Caco-2 (cell line): ENCODE measurements at regions not wholly inside any gene's neighbourhood (a gene's known extent, or its start where the extent isn't known, plus 50 kb on each side); places are given as distances from the start of the nearest gene placed in this dataset.

Experiments used
- BruUV-seq: library from RNA; stranded (reverse); fragments of 400-500 nt; replicated peaks from 2 replicates; lab custom pipeline; 2021; lab: Mats Ljungman, UMichigan
- CTCF ChIA-PET: fragments of 300-600 bp; sonication (Branson Sonifier 250); formaldehyde crosslinking; loops from one replicate; lab custom pipeline; 2022; ENCODE audit warnings: antibody characterized with exemption; lab: Charles Lee
- POLR2A ChIA-PET: fragments of 300-600 bp; sonication (Branson Sonifier 250); formaldehyde crosslinking; loops from one replicate; lab custom pipeline; 2022; ENCODE audit warnings: antibody characterized with exemption; lab: Charles Lee
- DNase-seq, 2 experiments: peaks; one replicate each; pipeline versions ENCODE4 v3.0.0 to v3.0.0-alpha.2; 2020 to 2022
- H3K27me3 ChIP-seq: replicated peaks from 2 replicates; pipeline ENCODE4 v1.6.0; 2011; ENCODE audit warnings: low read length; ENCODE audit not compliant: control insufficient read depth, insufficient read depth
- H3K36me3 ChIP-seq: 2 replicates; pipeline ENCODE4 v1.5.1; 2011; ENCODE audit warnings: low read length; ENCODE audit not compliant: control insufficient read depth, insufficient read depth
- H3K4me1 ChIP-seq: fragments of 250-450 bp; sonication (Bioruptor Pico); 2 replicates; pipeline ENCODE4 v1.5.1; 2020; ENCODE audit warnings: mild to moderate bottlenecking
- H3K4me3 ChIP-seq: 2 replicates; pipeline ENCODE4 v1.5.1; 2011; ENCODE audit warnings: low read depth, mild to moderate bottlenecking, control low read depth, low read length
- H3K9me3 ChIP-seq: fragments of 250-450 bp; sonication (Bioruptor Pico); 2 replicates; pipeline ENCODE4 v1.5.1; 2020; ENCODE audit warnings: mild to moderate bottlenecking, moderate library complexity
- H3K27ac Mint-ChIP-seq: one replicate; pipeline ENCODE4 v1.8.0; 2022; ENCODE audit warnings: mixed read lengths; ENCODE audit not compliant: unreplicated experiment
- H3K27me3 Mint-ChIP-seq: one replicate; pipeline ENCODE4 v1.8.0; 2022; ENCODE audit warnings: mixed read lengths; ENCODE audit not compliant: insufficient read depth, unreplicated experiment
- H3K36me3 Mint-ChIP-seq: one replicate; pipeline ENCODE4 v1.8.0; 2022; ENCODE audit warnings: mild to moderate bottlenecking, mixed read lengths; ENCODE audit not compliant: insufficient read depth, unreplicated experiment
- H3K4me1 Mint-ChIP-seq: one replicate; pipeline ENCODE4 v1.8.0; 2022; ENCODE audit warnings: low read depth, mixed read lengths; ENCODE audit not compliant: unreplicated experiment
- H3K4me3 Mint-ChIP-seq: one replicate; pipeline ENCODE4 v1.8.0; 2022; ENCODE audit warnings: mild to moderate bottlenecking, moderate library complexity, mixed read lengths; ENCODE audit not compliant: unreplicated experiment
- H3K9me3 Mint-ChIP-seq: one replicate; pipeline ENCODE4 v1.8.0; 2022; ENCODE audit warnings: mixed read lengths; ENCODE audit not compliant: unreplicated experiment
- intact Hi-C: fragments of 100-400 bp; cut with micrococcal nuclease; formaldehyde crosslinking; loops from one replicate; pipeline ENCODE4 v1.10.0; 2022; ENCODE audit not compliant: unreplicated experiment
- TF ChIP-seq, protein P1 (sequence below), 2 experiments: fragments of 200-600 bp in 1 of 2; IDR thresholded peaks; 1 replicate in 1 of 2; 2 replicates in 1 of 2; pipeline versions ENCODE4 v1.5.1 to v1.8.0; 2011 to 2022; ENCODE audit warnings: antibody characterized with exemption in 1 of 2, control low read depth in 1 of 2, inconsistent platforms in 1 of 2, low read depth in 1 of 2, low read length in 1 of 2, mild to moderate bottlenecking in 1 of 2, moderate library complexity in 1 of 2; ENCODE audit not compliant: insufficient read depth in 1 of 2, severe bottlenecking in 1 of 2, unreplicated experiment in 1 of 2

DNA sequence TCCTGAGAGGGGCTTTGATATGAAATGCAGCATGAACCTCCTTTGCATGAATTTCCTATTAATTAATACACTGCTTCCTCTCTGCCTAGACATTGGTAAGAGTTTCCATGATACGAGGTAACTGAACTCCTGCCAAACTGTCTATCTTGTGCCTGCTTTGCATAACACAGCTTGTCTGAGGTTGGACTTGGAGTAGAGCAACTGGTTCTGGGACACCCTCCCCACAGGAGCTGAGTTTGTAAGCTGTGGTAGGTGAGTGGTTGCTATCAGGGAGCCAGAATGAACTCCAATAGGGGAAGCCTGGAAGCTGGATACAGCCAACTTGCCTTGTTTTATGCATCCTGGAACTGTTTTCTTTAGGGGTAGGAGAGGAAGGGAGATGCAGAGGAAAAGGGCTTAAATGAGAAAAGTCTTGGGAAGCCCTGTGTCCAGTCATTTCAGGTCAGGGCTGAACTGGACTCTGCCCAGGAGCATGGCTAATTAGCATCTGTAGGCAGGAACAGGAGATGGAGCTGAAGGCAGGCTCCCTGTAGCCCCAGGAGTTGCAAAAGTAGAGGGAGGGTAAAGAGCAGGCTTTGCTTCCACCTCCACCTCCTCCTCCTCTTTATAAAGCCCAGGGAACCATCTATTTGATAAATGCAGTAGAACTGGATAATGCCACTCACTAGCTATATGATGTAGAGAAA is 73.2 kb upstream of the GPR158 start:
- CTCF ChIA-PET: interaction anchor here (1.3 kb wide), 1 partner anchor 12 kb away, joined by 3 read pairs; no protein-coding TSS in a partner anchor
- TF ChIP-seq, protein P1, sequence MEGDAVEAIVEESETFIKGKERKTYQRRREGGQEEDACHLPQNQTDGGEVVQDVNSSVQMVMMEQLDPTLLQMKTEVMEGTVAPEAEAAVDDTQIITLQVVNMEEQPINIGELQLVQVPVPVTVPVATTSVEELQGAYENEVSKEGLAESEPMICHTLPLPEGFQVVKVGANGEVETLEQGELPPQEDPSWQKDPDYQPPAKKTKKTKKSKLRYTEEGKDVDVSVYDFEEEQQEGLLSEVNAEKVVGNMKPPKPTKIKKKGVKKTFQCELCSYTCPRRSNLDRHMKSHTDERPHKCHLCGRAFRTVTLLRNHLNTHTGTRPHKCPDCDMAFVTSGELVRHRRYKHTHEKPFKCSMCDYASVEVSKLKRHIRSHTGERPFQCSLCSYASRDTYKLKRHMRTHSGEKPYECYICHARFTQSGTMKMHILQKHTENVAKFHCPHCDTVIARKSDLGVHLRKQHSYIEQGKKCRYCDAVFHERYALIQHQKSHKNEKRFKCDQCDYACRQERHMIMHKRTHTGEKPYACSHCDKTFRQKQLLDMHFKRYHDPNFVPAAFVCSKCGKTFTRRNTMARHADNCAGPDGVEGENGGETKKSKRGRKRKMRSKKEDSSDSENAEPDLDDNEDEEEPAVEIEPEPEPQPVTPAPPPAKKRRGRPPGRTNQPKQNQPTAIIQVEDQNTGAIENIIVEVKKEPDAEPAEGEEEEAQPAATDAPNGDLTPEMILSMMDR (IDR thresholded peaks at IDR 0.05; ENCODE audit: insufficient read depth in 1 of 2, low read depth in 1 of 2, low read length in 1 of 2, severe bottlenecking in 1 of 2, unreplicated experiment in 1 of 2): no peak
- intact Hi-C loops: no loop called here
- Mint-ChIP-seq H3K9me3 (peaks cover 9% of the 10 kb centered on the region), H3K36me3 (no peaks in the 10 kb centered on the region), H3K27ac (no peak overlapping the region), H3K4me3 (no peak overlapping the region), H3K27me3 (peaks cover 2% of the 10 kb centered on the region), H3K4me1 (peaks cover 6% of the 10 kb centered on the region)
- Histone ChIP-seq H3K4me3 (no peak overlapping the region), H3K36me3 (no peaks in the 10 kb centered on the region), H3K27me3 (no peaks in the 10 kb centered on the region), H3K9me3 (no peaks in the 10 kb centered on the region), H3K4me1 (no peaks in the 10 kb centered on the region)
- POLR2A ChIA-PET: no interaction called here
- no peak for DNase-seq
- BruUV-seq: no TSS peak

DNA sequence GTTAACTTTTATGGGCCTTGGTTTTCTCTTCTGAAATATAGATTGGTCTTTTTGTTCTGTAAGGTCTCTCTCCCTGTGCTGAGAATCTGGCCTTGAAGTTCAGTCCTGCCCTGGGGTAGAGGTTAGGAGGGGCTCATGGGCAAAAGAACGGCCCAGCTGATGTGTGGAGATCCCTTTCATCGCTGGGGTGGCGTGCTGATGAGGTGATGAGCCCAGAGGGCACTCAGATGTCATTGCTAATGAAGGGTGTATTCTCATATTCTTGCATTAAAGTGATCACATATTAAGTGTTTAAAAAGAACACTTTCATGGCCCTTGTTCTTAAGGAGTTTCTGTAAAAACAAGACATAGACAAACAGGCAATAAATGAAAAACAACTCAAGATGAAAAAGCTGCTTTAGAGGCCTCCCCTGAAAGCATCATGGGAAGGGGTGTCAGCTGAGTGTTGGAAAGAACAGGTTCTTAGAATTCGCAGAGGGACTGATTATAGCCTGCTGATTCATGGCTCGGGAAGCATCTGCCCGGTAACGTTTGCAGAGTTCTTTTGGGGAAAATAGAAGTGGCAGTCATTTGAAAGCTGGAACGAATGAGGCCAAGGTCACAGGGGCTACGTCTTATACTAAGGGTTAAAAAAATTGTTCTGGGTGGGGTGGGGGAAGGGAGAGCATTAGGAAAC is 72.5 kb upstream of the GPR158 start:
- Histone ChIP-seq H3K4me1 (no peaks in the 10 kb centered on the region), H3K27me3 (no peaks in the 10 kb centered on the region), H3K9me3 (no peaks in the 10 kb centered on the region), H3K4me3 (no peak overlapping the region), H3K36me3 (no peaks in the 10 kb centered on the region)
- DNase-seq: no peak
- Mint-ChIP-seq H3K36me3 (no peaks in the 10 kb centered on the region), H3K27me3 (peaks cover 2% of the 10 kb centered on the region), H3K4me1 (peaks cover 6% of the 10 kb centered on the region), H3K4me3 (no peak overlapping the region), H3K27ac (no peak overlapping the region), H3K9me3 (peaks cover 2% of the 10 kb centered on the region)
- intact Hi-C loops: no loop called here
- ChIA-PET POLR2A (no interaction called here), CTCF (interaction anchor here (1.3 kb wide), 1 partner anchor 11 kb away, joined by 3 read pairs; no protein-coding TSS in a partner anchor)
- TF ChIP-seq, protein P1 (IDR thresholded peaks at IDR 0.05; ENCODE audit: insufficient read depth in 1 of 2, low read depth in 1 of 2, low read length in 1 of 2, severe bottlenecking in 1 of 2, unreplicated experiment in 1 of 2): no peak
- BruUV-seq: no TSS peak

DNA sequence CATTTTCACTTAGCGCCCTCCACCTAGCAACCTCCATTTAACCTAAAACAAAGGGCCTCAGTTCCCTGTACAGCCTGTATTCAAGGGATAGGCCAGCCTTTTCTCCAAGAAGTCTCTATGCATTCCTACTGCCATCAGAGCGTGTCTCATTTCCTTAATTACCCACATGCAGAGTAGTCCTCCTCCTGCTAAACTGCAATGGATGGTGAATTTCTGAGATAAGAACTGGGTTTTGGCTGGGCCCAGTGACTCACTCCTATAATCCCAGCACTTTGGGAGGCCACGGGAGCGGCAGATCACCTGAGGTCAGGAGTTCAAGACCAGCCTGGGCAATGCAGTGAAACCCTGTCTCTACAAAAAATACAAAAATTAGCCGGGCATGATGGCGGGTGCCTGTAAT is 71.1 kb upstream of the GPR158 start:
- H3K36me3 ChIP-seq: no peaks in the 10 kb centered on the region
- intact Hi-C loops: no loop called here
- DNase-seq: no peak
- Mint-ChIP-seq H3K36me3 (no peaks in the 10 kb centered on the region), H3K27ac (no peak overlapping the region), H3K9me3 (no peaks in the 10 kb centered on the region), H3K4me3 (no peak overlapping the region), H3K4me1 (peaks cover 6% of the 10 kb centered on the region), H3K27me3 (peaks cover 2% of the 10 kb centered on the region)
- H3K4me1 ChIP-seq: no peaks in the 10 kb centered on the region
- ChIA-PET POLR2A (no interaction called here), CTCF (no interaction called here)
- H3K9me3 ChIP-seq: no peaks in the 10 kb centered on the region
- H3K4me3 ChIP-seq: no peak overlapping the region
- H3K27me3 ChIP-seq: no peaks in the 10 kb centered on the region
- TF ChIP-seq, protein P1 (IDR thresholded peaks at IDR 0.05; ENCODE audit: insufficient read depth in 1 of 2, low read depth in 1 of 2, low read length in 1 of 2, severe bottlenecking in 1 of 2, unreplicated experiment in 1 of 2): no peak
- no TSS peak for BruUV-seq
